Medulla oblongata (tissue), 1 donor: ENCODE measurements at regions not wholly inside any gene's neighbourhood (a gene's known extent, or its start where the extent isn't known, plus 50 kb on each side); places are given as distances from the start of the nearest gene placed in this dataset.

Experiments used
- DNase-seq: peaks from one replicate; pipeline ENCODE4 v3.0.0-alpha.2; 2015; ENCODE audit errors: extremely low spot score

DNA sequence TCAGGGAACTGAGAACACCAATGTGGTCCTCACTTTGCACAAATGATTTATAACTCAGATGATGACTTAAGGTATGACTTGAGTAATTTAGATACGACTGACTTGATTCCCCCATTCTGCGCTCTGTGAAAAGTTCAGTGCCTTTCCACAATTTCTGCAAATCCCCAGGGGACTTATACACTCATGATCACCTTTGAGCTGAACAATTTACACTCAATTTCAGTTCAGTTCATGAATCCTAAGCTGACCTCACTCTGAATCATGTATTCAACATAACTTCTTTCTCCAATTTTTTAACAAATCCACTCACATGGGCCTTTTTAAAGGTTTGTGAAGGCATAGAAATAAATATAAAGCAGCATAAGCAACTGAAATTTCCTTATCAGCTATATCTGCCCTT lies 274.2 kb downstream of the FAM76B start:
- DNase-seq: no peak

DNA sequence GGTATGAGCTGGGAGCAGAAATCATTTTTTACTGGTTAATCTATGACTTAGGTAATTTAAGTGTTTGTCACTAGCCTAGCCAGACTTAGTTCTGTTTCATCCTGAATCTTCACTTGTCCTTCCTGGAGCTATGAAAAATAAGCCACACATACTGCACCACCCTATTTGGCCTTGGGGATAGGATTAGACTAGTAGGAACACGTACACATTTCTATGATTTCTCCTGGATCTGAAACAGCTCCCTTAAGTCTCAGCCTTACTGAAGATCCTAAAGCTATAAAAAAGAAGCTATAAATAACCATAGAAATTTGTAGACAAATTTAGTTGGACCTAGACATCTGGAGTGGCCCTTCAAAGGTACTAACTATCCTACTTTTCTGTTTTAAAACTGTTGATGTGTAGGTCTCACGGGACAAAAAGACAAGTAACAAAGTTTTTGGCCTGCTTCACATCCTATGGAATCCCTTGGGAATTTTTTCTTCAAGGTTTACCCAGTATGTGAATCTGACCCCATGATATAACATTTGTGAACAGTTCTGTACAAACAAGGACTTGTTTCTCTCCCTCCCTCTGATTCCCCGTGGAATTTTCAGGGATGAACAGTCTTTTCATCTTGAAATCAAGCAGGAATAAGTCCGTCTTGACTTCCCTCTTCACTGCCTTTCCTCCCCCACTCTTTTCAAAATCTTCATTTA lies 275.0 kb downstream of the FAM76B start:
- no peak for DNase-seq

DNA sequence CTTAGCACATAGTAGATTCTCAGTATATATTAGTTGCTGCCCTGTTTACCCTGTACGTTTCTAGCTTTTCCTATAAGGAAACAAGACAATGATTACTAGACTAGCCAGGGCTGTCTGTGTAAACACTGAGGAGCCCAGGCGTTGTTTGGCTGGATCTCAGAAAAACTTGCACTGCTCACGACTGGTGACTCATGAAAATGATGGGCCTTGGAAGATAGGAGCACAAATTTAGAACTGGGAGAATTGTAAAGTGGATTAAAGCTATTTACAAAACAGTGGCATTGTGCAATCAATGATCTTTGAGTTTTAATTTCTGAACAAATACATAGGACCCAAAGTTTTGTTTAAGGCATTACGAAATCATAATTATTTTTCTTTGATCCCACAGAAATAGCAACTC lies 276.9 kb downstream of the FAM76B start:
- DNase-seq: peak; percentile 18

GRCh38 chr11:95512177-95512576 lies 277.4 kb downstream of the FAM76B start:
- DNase-seq: no peak

DNA sequence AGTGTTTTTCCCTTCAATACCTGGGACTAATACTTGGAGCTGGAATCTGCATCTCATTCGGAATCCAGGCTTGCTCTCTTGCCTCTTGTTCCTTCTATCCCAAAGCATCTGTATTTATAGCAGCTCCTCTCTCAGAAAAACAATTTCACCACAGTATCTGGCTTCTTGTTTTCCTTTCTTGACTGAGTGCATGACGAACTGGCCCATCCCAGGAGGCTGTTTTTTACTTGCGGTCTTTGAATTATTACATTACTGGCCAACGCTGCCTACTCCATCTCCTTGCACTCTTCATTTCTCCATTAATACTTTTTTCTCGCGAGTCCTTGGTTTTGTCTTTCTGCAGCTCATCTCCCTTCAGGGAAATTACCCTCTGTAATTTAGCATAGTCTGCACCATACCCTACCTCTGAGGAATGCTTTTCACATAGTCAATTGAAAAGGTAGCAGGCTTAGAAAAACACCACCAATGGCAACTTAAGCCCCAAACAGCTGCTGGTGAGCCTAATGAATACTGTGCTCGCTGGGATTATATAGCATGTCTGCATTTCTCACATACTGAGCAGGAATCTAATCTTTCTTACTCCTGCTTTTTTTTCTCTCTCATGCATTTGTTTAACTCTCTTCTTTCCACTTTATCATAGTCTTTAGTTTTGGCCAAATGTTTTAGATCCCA lies 277.4 kb upstream of the SESN3 start:
- DNase-seq: no peak

DNA sequence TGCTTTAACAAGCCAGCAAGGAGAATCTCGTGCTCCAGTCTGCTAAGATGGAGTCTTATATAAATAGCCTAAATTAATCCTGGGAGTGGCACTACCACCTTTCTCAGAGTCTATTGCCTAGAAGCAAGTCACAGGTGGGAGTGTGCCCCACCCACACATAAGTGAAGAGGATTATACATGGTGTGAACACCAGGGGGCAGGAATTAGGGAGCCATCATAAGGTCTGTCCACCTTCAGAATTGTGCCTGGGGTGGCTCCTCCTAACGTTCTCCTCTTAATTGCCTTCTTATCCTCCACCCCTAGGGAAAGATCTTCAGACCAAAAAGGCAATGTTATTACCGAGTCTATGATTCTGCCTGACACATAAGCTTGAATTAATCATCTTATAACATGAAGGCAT lies 276.8 kb upstream of the SESN3 start:
- DNase-seq: no peak

DNA sequence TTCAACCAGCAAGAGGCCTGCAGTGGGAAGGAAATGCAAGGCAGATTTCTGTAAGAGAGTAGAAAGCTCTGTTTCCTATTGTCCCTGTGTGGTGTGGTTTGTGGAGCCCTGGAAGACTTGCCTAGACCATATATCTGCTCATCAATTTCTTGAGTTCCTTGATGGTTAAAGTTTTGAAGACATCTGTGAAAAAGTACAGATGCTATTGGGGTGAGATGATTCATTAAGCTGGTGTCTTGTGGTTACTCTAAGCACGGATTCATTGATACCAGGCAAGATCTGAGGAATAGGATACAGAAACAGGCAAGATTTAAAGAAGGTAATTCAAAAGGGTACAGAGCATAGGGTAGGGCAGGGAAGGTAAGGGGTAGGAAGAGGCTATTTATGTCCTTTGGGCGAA lies 275.8 kb upstream of the SESN3 start:
- DNase-seq: no peak

DNA sequence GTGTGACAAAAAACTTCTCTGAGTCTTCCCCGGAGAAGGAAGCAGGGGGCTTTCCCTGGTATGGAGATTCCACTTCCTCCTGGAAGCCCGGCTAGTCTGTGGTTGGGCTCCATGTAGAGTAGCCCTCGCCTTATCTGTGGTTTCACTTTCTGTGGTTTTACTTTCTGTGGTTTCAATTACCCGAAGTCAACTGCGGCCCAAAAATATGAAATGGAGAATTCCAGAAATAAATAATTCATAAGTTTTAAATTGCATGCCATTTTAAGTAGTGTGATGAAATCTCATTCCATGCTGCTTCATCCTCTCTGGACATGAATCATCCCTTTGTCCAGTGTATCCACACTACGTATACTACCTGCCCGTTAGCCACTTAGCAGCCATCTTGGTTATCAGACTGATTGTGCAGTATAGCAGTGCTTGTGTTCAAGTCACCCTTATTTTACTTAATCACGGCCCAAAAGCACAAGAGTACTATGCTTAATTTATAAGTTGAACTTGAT lies 275.0 kb upstream of the SESN3 start:
- DNase-seq: no peak

- no peak for DNase-seq
Observed at GRCh38 chr11:95503047-95503446, 272.0 kb upstream of the SESN3 start.

- no peak for DNase-seq
Observed at GRCh38 chr11:95502522-95502921, 271.5 kb upstream of the SESN3 start.

DNA sequence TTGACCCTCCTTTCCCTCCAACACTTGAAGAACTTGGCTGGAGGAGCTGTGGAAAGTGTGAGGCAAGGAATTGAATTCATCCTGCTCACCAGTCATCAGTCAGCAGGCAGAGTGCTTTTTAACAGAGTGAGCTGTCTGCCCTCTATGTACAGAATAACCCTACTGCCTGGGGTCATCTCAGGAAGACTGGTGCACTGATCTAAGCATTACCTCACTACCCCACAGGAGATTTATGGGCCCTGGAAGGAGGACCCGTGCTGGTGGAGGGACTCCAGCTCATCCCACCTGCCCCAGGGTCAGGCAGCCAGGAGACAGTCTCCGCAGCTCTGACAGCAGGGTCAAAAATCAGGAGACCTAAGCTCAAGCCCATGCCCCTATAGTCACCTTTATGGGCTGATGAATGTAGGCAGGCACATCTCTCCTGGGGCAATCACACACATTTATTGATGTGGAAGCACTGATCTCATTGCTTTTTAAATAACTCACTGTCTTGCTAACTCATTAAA lies 270.8 kb upstream of the SESN3 start:
- no peak for DNase-seq

DNA sequence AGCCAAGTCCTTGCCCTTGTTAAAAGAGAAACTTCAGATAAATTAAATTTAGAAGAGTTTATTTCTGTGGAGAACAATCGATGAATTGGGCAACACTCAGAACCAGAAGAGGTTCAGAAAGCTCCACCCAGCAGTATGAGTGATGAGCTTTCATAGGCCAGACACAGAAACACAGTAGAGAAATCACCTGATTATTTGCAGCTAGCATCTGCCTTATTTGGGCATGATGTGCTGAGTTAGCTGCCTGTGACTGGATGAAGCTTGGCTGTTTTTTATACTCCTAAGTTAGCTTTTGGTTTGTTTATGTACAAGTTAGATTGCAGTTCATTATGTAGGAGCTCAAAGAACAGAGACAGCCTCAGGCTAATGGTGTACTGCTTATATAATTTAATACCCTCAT lies 269.5 kb upstream of the SESN3 start:
- DNase-seq: no peak

- no peak for DNase-seq
Observed at GRCh38 chr11:95499516-95500135, 268.6 kb upstream of the SESN3 start.

- no peak for DNase-seq
Observed at GRCh38 chr11:95498722-95499425, 267.9 kb upstream of the SESN3 start.

GRCh38 chr11:95496901-95497300 lies 265.9 kb upstream of the SESN3 start:
- no peak for DNase-seq

GRCh38 chr11:95495706-95496105 lies 264.7 kb upstream of the SESN3 start:
- DNase-seq: no peak

DNA sequence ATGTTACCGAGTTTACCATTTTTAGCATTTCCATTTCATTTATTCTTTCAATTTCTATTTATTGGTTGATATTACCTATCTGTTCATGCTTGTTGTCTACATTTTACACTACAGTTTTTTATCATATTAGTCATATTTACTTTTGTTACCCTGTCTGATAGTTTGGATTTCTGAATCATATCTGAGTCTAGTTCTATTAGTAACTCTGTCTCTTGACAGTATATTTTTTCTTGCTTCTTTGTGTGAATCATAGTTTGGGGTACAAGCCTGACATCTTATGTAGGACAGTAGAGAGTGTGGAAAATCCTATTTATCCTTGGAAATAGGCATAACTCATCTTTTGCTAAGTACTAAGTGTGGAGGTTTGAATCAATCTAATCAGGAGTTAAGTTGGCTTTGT lies 263.9 kb upstream of the SESN3 start:
- DNase-seq: no peak

DNA sequence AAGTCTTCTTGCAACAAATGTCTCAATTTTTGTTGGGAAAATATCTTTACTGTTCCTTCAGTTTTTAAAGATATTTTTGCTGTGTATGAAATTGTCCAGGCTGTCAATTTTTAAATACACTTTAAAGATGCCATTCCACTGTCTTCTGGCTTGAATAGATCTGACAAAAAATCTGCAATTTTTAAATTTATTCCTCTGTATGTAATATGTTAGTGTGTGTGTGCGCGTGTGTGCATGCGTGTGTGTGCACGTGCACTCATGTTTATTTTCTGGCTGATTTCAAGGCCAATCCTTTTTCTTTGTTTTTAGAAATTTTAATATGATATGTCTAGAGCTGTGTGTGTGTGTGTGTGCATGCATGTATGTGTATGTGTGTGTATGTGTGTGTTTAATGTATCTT lies 263.2 kb upstream of the SESN3 start:
- DNase-seq: no peak

GRCh38 chr11:95490625-95491024 lies 259.6 kb upstream of the SESN3 start:
- DNase-seq: no peak

DNA sequence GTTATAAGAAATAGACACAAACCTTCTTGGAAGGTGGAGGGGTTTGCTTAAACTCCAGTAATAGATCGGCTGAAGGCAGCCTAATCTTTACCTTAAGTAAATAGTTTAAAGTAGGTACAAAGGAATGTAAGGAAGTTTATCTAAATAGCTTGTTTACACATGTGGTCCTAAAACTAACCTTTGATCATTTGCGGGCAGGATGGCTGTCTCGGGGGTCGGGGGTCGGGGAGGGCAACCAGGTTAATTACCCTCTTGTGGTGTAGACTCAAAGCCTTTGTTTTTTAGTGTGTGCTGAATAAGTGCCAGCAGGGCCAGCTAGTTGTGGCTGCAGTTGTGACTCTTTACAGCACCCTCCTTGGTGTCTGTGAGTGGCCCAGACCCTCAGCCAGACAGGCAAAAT lies 256.9 kb upstream of the SESN3 start:
- DNase-seq: no peak

DNA sequence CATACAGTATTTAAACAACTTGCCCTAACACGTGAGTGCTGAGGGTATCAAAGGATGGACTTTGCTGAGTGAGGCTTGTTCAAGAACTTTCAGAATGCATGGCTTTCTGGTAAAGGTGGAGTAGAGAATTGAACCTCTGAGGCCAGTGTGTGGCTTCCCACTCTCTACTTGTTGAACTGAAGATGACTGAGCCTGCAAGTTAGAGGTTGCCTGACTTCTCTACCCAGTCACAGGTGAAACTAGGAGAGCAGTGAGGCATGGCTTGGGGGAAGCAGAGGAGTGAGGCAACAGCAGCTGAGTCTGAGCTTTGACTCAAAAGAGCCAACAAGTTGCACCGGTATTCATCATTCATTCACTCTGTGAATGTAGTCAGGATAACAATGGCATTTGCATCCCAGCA lies 256.4 kb upstream of the SESN3 start:
- DNase-seq: no peak

- DNase-seq: peak; percentile 20
Observed at GRCh38 chr11:95486979-95487378, 256.0 kb upstream of the SESN3 start.
